SK-N-SH treated with all-trans-retinoic acid at 6 μM for 48 hours (cell line): ENCODE measurements at regions not wholly inside any gene's neighbourhood (a gene's known extent, or its start where the extent isn't known, plus 50 kb on each side); places are given as distances from the start of the nearest gene placed in this dataset.

Experiments used
- ATAC-seq: fragments of 200-7000 bp; cut with Tn5 transposase; 3 replicates; pipeline ENCODE4 v1.9.1; 2020; ENCODE audit warnings: mild to moderate bottlenecking, moderate library complexity
- ARNTL ChIP-seq: fragments of 450-650 bp; formaldehyde crosslinking; IDR thresholded peaks from 2 replicates; pipeline ENCODE4 v1.5.0; 2020; ENCODE audit warnings: low read depth, mild to moderate bottlenecking, moderate library complexity, borderline replicate concordance
- BACH2 ChIP-seq: fragments of 250-450 bp; sonication (Bioruptor Pico); IDR thresholded peaks from 2 replicates; pipeline ENCODE4 v1.9.0; 2021; ENCODE audit warnings: mild to moderate bottlenecking, borderline replicate concordance
- CREB5 ChIP-seq: fragments of 250-450 bp; sonication (Bioruptor Pico); IDR thresholded peaks from 2 replicates; pipeline ENCODE4 v1.5.1; 2020; ENCODE audit warnings: low read depth, mild to moderate bottlenecking, moderate library complexity
- CSDC2 ChIP-seq: fragments of 250-450 bp; sonication (Bioruptor Pico); IDR thresholded peaks from 2 replicates; pipeline ENCODE4 v1.5.0; 2020; ENCODE audit warnings: mild to moderate bottlenecking, moderate library complexity
- CSRNP3 ChIP-seq: fragments of 250-450 bp; sonication (Bioruptor Pico); IDR thresholded peaks from 2 replicates; pipeline ENCODE4 v1.5.1; 2021; ENCODE audit warnings: mild to moderate bottlenecking, moderate library complexity
- ESRRG ChIP-seq: fragments of 250-450 bp; sonication (Bioruptor Pico); IDR thresholded peaks from 2 replicates; pipeline ENCODE4 v1.6.1; 2021; ENCODE audit warnings: mild to moderate bottlenecking
- GLIS3 ChIP-seq: fragments of 250-450 bp; sonication (Bioruptor Pico); IDR thresholded peaks from 2 replicates; pipeline ENCODE4 v1.5.0; 2020; ENCODE audit warnings: mild to moderate bottlenecking, moderate library complexity
- ISL1 ChIP-seq: fragments of 250-450 bp; sonication (Bioruptor Pico); IDR thresholded peaks from 2 replicates; pipeline ENCODE4 v2.1.2; 2022; ENCODE audit warnings: mild to moderate bottlenecking, moderate library complexity
- PATZ1 ChIP-seq: fragments of 250-450 bp; sonication (Bioruptor Pico); IDR thresholded peaks from 2 replicates; pipeline ENCODE4 v1.8.0; 2020; ENCODE audit warnings: mild to moderate bottlenecking, moderate library complexity, borderline replicate concordance
- POU6F1 ChIP-seq: fragments of 250-450 bp; sonication (Bioruptor Pico); IDR thresholded peaks from 2 replicates; pipeline ENCODE4 v1.8.0; 2021; ENCODE audit warnings: low read depth, mild to moderate bottlenecking, moderate library complexity, borderline replicate concordance
- PPARA ChIP-seq: fragments of 250-450 bp; sonication (Bioruptor Pico); IDR thresholded peaks from 2 replicates; pipeline ENCODE4 v1.5.0; 2020; ENCODE audit warnings: mild to moderate bottlenecking, borderline replicate concordance
- RARB ChIP-seq: fragments of 250-450 bp; sonication (Bioruptor Pico); IDR thresholded peaks from 2 replicates; pipeline ENCODE4 v1.8.0; 2021; ENCODE audit warnings: mild to moderate bottlenecking, moderate library complexity
- SNAI2 ChIP-seq: fragments of 250-450 bp; sonication (Bioruptor Pico); IDR thresholded peaks from 2 replicates; pipeline ENCODE4 v1.5.0; 2020; ENCODE audit warnings: mild to moderate bottlenecking, moderate library complexity
- TOX ChIP-seq: fragments of 250-450 bp; sonication (Bioruptor Pico); IDR thresholded peaks from 2 replicates; pipeline ENCODE4 v1.8.0; 2021; ENCODE audit warnings: mild to moderate bottlenecking, moderate library complexity, borderline replicate concordance
- TSHZ2 ChIP-seq: fragments of 250-450 bp; sonication (Bioruptor Pico); IDR thresholded peaks from 2 replicates; pipeline ENCODE4 v1.5.0; 2020; ENCODE audit warnings: mild to moderate bottlenecking, moderate library complexity
- ZC3H10 ChIP-seq: fragments of 250-450 bp; sonication (Bioruptor Pico); IDR thresholded peaks from 2 replicates; pipeline ENCODE4 v1.5.1; 2021; ENCODE audit warnings: mild to moderate bottlenecking, moderate library complexity
- ZFP3 ChIP-seq: fragments of 250-450 bp; sonication (Bioruptor Pico); IDR thresholded peaks from 2 replicates; pipeline ENCODE4 v1.5.0; 2020; ENCODE audit warnings: mild to moderate bottlenecking, moderate library complexity
- ZNF70 ChIP-seq: fragments of 450-650 bp; formaldehyde crosslinking; IDR thresholded peaks from 2 replicates; pipeline ENCODE4 v1.5.0; 2020; ENCODE audit warnings: mild to moderate bottlenecking, moderate library complexity
- ZNF8 ChIP-seq: fragments of 450-650 bp; formaldehyde crosslinking; IDR thresholded peaks from 2 replicates; pipeline ENCODE4 v1.5.0; 2020; ENCODE audit warnings: mild to moderate bottlenecking, moderate library complexity

GRCh38 chr6:1553562-1554083 is 56.1 kb upstream of the FOXC1 start:
- TF ChIP-seq SNAI2 (CRISPR knock-in tag) (no peak), PATZ1 (CRISPR knock-in tag) (no peak), POU6F1 (CRISPR knock-in tag) (no peak), ZNF70 (CRISPR knock-in tag) (no peak), PPARA (CRISPR knock-in tag) (no peak), GLIS3 (CRISPR knock-in tag) (no peak), TSHZ2 (CRISPR knock-in tag) (no peak), CSDC2 (CRISPR knock-in tag) (no peak), ZNF8 (CRISPR knock-in tag) (no peak), ZFP3 (no peak), ZC3H10 (CRISPR knock-in tag) (no peak), ISL1 (CRISPR knock-in tag) (no peak), ARNTL (CRISPR knock-in tag) (no peak), TOX (CRISPR knock-in tag) (no peak), ESRRG (CRISPR knock-in tag) (no peak), CREB5 (no peak), RARB (CRISPR knock-in tag) (no peak), CSRNP3 (CRISPR knock-in tag) (no peak)
- no peak for ATAC-seq

- TF ChIP-seq ESRRG (CRISPR knock-in tag): no peak
- TF ChIP-seq ZNF8 (CRISPR knock-in tag): no peak
- TF ChIP-seq POU6F1 (CRISPR knock-in tag): no peak
- TF ChIP-seq GLIS3 (CRISPR knock-in tag): no peak
- TF ChIP-seq PPARA (CRISPR knock-in tag): no peak
- TF ChIP-seq BACH2 (CRISPR knock-in tag): no peak
- TF ChIP-seq TSHZ2 (CRISPR knock-in tag): no peak
- no peak for TF ChIP-seq CREB5
- TF ChIP-seq ISL1 (CRISPR knock-in tag): no peak
- TF ChIP-seq ZFP3: no peak
- TF ChIP-seq CSDC2 (CRISPR knock-in tag): no peak
- no peak for TF ChIP-seq ZNF70 (CRISPR knock-in tag)
- no peak for ATAC-seq
These were observed 55.6 kb upstream of the FOXC1 start for GRCh38 chr6:1554141-1554475.
